ENCODE measurements at regions not wholly inside any gene's neighbourhood (a gene's known extent, or its start where the extent isn't known, plus 50 kb on each side); places are given as distances from the start of the nearest gene placed in this dataset.

GRCh38 chr11:28951191-28951590, 843.0 kb downstream of the METTL15 start:
- Histone ChIP-seq H2AFZ (ENCODE audit: low read depth, low read length, severe bottlenecking) (no peak overlapping the region), H3K4me2 (ENCODE audit: low read depth, low read length, poor library complexity, severe bottlenecking) (no peak overlapping the region), H3K9me2 (replicated peaks; ENCODE audit: insufficient read depth, low read length) (no peaks in the 10 kb centered on the region), H4K20me1 (ENCODE audit: low read depth, low read length) (no peaks in the 10 kb centered on the region), H3K9me3 (ENCODE audit: insufficient read depth, low read length) (no peaks in the 10 kb centered on the region), H3F3A (ENCODE audit: insufficient read depth) (no peaks in the 10 kb centered on the region), H3K27ac (ENCODE audit: low read depth, low read length) (no peak overlapping the region), H3K36me3 (ENCODE audit: low read length) (no peaks in the 10 kb centered on the region), H3K9ac (ENCODE audit: low read length) (no peak overlapping the region), H3K27me3 (ENCODE audit: low read length) (no peaks in the 10 kb centered on the region), H3K79me2 (ENCODE audit: insufficient read depth, low read length) (no peaks in the 10 kb centered on the region), H3K4me3 (ENCODE audit: insufficient read depth, low read length, poor library complexity, severe bottlenecking) (no peak overlapping the region)
- no peak for TF ChIP-seq EZH2phosphoT487 (conservative IDR thresholded peaks at IDR 0.05; ENCODE audit: low read length)
- TF ChIP-seq, protein P1, sequence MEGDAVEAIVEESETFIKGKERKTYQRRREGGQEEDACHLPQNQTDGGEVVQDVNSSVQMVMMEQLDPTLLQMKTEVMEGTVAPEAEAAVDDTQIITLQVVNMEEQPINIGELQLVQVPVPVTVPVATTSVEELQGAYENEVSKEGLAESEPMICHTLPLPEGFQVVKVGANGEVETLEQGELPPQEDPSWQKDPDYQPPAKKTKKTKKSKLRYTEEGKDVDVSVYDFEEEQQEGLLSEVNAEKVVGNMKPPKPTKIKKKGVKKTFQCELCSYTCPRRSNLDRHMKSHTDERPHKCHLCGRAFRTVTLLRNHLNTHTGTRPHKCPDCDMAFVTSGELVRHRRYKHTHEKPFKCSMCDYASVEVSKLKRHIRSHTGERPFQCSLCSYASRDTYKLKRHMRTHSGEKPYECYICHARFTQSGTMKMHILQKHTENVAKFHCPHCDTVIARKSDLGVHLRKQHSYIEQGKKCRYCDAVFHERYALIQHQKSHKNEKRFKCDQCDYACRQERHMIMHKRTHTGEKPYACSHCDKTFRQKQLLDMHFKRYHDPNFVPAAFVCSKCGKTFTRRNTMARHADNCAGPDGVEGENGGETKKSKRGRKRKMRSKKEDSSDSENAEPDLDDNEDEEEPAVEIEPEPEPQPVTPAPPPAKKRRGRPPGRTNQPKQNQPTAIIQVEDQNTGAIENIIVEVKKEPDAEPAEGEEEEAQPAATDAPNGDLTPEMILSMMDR (IDR thresholded peaks at IDR 0.05; ENCODE audit: insufficient read depth, low read length, poor library complexity, severe bottlenecking): no peak

DNA sequence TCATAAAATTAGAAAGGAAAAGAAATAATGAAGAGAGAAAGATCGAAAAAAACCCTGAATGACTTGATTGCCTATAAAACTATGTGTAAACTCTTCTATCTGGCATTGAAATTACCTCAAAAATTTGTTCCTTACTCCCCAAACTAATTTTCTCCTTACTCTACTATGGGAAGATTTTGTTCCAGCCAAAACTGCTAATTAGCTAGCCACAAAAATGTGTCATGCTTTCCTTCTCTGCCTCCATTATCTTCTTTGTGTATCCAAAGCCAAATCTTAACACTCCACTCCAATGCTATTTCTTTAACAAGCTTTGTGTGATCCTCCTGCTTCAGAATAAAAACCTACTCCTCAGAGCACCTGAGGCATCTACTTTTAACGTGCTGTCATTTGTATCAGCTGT, 831.2 kb downstream of the METTL15 start:
- Histone ChIP-seq H3K9me3 (ENCODE audit: insufficient read depth, low read length) (no peaks in the 10 kb centered on the region), H3K9me2 (replicated peaks; ENCODE audit: insufficient read depth, low read length) (no peaks in the 10 kb centered on the region), H3K27ac (ENCODE audit: low read depth, low read length) (no peak overlapping the region), H3K4me3 (ENCODE audit: insufficient read depth, low read length, poor library complexity, severe bottlenecking) (no peak overlapping the region), H3K4me2 (ENCODE audit: low read depth, low read length, poor library complexity, severe bottlenecking) (no peak overlapping the region), H3F3A (ENCODE audit: insufficient read depth) (no peaks in the 10 kb centered on the region), H4K20me1 (ENCODE audit: low read depth, low read length) (no peaks in the 10 kb centered on the region), H3K79me2 (ENCODE audit: insufficient read depth, low read length) (no peaks in the 10 kb centered on the region), H3K9ac (ENCODE audit: low read length) (no peak overlapping the region), H2AFZ (ENCODE audit: low read depth, low read length, severe bottlenecking) (no peak overlapping the region), H3K27me3 (ENCODE audit: low read length) (no peaks in the 10 kb centered on the region), H3K36me3 (ENCODE audit: low read length) (no peaks in the 10 kb centered on the region)
- no peak for TF ChIP-seq EZH2phosphoT487 (conservative IDR thresholded peaks at IDR 0.05; ENCODE audit: low read length)
- TF ChIP-seq, protein P1 (IDR thresholded peaks at IDR 0.05; ENCODE audit: insufficient read depth, low read length, poor library complexity, severe bottlenecking): no peak

DNA sequence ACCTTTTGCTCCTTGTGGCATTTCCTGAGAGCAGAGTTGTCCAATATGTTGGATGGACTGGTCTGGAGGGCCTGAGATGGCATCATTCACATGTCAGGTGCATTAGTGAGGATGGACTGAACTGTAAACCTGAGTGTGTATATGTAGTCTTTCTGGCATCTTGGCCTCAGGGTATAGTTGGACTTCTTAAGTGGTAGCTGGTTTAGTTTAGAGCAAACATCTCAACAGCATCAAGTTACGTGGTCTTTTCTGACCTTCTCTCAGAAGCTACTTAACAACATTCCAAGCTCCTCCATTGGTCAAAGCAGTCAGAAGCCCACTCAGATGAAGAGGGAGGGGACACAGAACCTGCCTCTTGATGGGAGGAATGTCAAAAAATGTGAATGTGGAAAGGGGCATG, 829.9 kb downstream of the METTL15 start:
- Histone ChIP-seq H2AFZ (ENCODE audit: low read depth, low read length, severe bottlenecking) (no peak overlapping the region), H3K9ac (ENCODE audit: low read length) (no peak overlapping the region), H3K27ac (ENCODE audit: low read depth, low read length) (no peak overlapping the region), H3K9me2 (replicated peaks; ENCODE audit: insufficient read depth, low read length) (no peaks in the 10 kb centered on the region), H3K27me3 (ENCODE audit: low read length) (no peaks in the 10 kb centered on the region), H3K36me3 (ENCODE audit: low read length) (no peaks in the 10 kb centered on the region), H3K4me3 (ENCODE audit: insufficient read depth, low read length, poor library complexity, severe bottlenecking) (no peak overlapping the region), H3K9me3 (ENCODE audit: insufficient read depth, low read length) (no peaks in the 10 kb centered on the region), H4K20me1 (ENCODE audit: low read depth, low read length) (no peaks in the 10 kb centered on the region), H3F3A (ENCODE audit: insufficient read depth) (no peaks in the 10 kb centered on the region), H3K79me2 (ENCODE audit: insufficient read depth, low read length) (no peaks in the 10 kb centered on the region), H3K4me2 (ENCODE audit: low read depth, low read length, poor library complexity, severe bottlenecking) (no peak overlapping the region)
- TF ChIP-seq EZH2phosphoT487 (conservative IDR thresholded peaks at IDR 0.05; ENCODE audit: low read length): no peak
- TF ChIP-seq, protein P1 (IDR thresholded peaks at IDR 0.05; ENCODE audit: insufficient read depth, low read length, poor library complexity, severe bottlenecking): no peak

Measured in SU-DHL-6 (cell line).